ENCODE measurements at regions not wholly inside any gene's neighbourhood (a gene's known extent, or its start where the extent isn't known, plus 50 kb on each side); places are given as distances from the start of the nearest gene placed in this dataset.
A peak's percentile ranks its signal among the peaks of the same experiment; 100 is the strongest.

DNA sequence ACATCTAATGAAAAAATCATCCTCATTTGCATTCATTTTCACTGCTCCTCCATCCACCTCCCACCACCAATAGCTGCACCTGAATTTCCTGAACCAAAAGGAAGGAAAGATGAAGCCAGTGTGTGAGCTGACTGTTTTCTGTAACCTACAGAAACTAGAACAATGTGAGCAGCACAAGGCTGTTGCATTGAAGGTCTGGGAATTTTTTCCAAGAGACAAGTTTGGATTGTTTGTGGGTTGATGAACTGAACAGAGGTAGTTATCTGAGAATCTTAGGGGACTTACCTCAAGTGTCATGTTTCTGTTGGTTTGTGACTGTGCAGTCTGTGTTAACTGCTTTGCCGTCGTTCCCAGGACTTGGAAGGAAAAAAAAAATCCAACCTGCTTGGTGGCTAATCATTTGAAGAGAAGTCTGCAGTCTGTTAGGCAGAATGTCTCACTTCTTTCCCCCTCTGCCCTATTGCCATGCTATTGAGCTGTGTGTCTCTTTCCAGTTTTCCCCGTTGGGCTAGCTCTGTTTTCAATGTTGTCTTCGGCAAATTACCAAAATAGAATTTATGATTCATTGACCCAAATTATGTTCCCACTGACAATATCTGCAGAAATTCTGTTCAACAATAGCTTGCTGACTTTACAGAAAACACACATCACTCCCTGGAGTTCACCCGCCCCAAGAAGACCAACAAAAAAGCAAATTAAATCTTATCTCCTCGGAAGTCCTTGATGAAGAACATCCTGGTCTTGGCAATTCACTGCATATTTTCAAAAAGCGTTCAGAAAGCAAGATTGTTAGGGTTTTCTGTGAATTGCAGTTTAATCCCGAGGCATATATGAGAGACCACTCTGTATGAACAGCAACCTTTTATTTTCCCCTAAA is 76.0 kb downstream of the SC5D start:
- H2AFZ ChIP-seq (ENCODE audit: low read length): peak overlapping the region; percentile 36
- no peaks in the 10 kb centered on the region for H3K9me3 ChIP-seq (ENCODE audit: insufficient read depth, low read depth, low read length)
- no peak for TF ChIP-seq EZH2phosphoT487 (IDR thresholded peaks at IDR 0.05; ENCODE audit: borderline replicate concordance)
- TF ChIP-seq, protein P1, sequence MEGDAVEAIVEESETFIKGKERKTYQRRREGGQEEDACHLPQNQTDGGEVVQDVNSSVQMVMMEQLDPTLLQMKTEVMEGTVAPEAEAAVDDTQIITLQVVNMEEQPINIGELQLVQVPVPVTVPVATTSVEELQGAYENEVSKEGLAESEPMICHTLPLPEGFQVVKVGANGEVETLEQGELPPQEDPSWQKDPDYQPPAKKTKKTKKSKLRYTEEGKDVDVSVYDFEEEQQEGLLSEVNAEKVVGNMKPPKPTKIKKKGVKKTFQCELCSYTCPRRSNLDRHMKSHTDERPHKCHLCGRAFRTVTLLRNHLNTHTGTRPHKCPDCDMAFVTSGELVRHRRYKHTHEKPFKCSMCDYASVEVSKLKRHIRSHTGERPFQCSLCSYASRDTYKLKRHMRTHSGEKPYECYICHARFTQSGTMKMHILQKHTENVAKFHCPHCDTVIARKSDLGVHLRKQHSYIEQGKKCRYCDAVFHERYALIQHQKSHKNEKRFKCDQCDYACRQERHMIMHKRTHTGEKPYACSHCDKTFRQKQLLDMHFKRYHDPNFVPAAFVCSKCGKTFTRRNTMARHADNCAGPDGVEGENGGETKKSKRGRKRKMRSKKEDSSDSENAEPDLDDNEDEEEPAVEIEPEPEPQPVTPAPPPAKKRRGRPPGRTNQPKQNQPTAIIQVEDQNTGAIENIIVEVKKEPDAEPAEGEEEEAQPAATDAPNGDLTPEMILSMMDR (conservative IDR thresholded peaks at IDR 0.05; ENCODE audit: low read length): no peak
- H3K9me2 ChIP-seq (replicated peaks; ENCODE audit: low read depth, low read length): no peaks in the 10 kb centered on the region
- peak overlapping the region; percentile 49 for H3K9ac ChIP-seq (ENCODE audit: low read depth, low read length, poor library complexity, severe bottlenecking)
- H4K20me1 ChIP-seq (ENCODE audit: insufficient read depth, low read length, poor library complexity, severe bottlenecking): no peaks in the 10 kb centered on the region
- no peaks in the 10 kb centered on the region for H3K79me2 ChIP-seq (ENCODE audit: insufficient read depth, low read length)
- no peaks in the 10 kb centered on the region for H3K27me3 ChIP-seq (ENCODE audit: insufficient read depth, low read length, poor library complexity, severe bottlenecking)
- H3K36me3 ChIP-seq (ENCODE audit: insufficient read depth, low read length): no peaks in the 10 kb centered on the region
- H3K4me1 ChIP-seq (ENCODE audit: insufficient read depth, low read length, poor library complexity, severe bottlenecking): peaks cover 42% of the 10 kb centered on the region
- H3K4me2 ChIP-seq (ENCODE audit: low read depth, low read length, poor library complexity, severe bottlenecking): peak overlapping the region; percentile 72
- no peaks in the 10 kb centered on the region for H3F3A ChIP-seq (ENCODE audit: low read depth)
- peak overlapping the region; percentile 25 for H3K4me3 ChIP-seq (ENCODE audit: low read length, poor library complexity, severe bottlenecking)

DNA sequence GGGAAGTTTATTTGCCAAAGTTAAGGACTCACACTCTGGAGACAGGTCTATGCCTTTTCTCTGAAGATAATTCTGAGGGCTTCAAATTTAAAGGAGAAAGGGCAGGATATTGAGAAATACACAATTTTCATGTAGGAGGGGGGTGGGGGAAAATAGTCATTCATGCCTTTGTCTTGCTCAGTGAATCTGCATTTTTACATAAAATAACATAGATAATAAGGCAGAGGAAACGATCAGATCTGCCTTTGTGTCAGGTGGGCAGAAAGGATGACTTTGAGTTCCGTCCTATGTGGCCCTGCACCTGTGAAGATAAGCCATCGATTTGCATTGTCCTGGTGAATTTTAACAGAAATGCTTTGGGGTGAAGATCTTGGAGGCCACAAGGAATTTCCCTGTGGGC is 76.8 kb downstream of the SC5D start:
- Histone ChIP-seq H3K4me3 (ENCODE audit: low read length, poor library complexity, severe bottlenecking) (peak overlapping the region; percentile 25), H3K4me1 (ENCODE audit: insufficient read depth, low read length, poor library complexity, severe bottlenecking) (peaks cover 42% of the 10 kb centered on the region), H4K20me1 (ENCODE audit: insufficient read depth, low read length, poor library complexity, severe bottlenecking) (no peaks in the 10 kb centered on the region)

DNA sequence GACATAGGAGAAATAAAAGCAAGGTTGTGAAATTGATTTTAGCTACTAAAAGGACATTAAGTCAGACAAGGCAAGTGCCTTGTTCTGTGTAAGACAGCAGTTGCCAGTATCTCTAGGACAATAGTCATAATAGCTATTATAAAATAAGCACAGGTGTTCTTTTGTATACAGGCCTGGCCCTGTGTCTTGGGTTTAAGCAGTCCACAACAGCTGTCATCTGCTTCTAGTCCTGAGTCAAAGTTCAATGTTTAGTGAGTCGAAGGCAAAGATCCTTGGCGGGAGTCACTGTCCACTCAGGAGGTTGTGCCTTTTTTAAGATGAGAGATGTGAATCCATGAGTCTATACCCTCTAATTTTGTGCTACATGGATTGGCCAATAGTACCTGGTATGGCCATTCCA is 79.5 kb downstream of the SC5D start:
- Histone ChIP-seq H3K79me2 (ENCODE audit: insufficient read depth, low read length) (no peaks in the 10 kb centered on the region), H3K4me3 (ENCODE audit: low read length, poor library complexity, severe bottlenecking) (no peak overlapping the region), H3K27me3 (ENCODE audit: insufficient read depth, low read length, poor library complexity, severe bottlenecking) (no peaks in the 10 kb centered on the region), H3K36me3 (ENCODE audit: insufficient read depth, low read length) (no peaks in the 10 kb centered on the region), H3K9me3 (ENCODE audit: insufficient read depth, low read depth, low read length) (no peaks in the 10 kb centered on the region), H3K4me2 (ENCODE audit: low read depth, low read length, poor library complexity, severe bottlenecking) (no peak overlapping the region), H4K20me1 (ENCODE audit: insufficient read depth, low read length, poor library complexity, severe bottlenecking) (no peaks in the 10 kb centered on the region), H2AFZ (ENCODE audit: low read length) (no peak overlapping the region), H3K9me2 (replicated peaks; ENCODE audit: low read depth, low read length) (no peaks in the 10 kb centered on the region), H3F3A (ENCODE audit: low read depth) (no peaks in the 10 kb centered on the region), H3K9ac (ENCODE audit: low read depth, low read length, poor library complexity, severe bottlenecking) (no peak overlapping the region), H3K4me1 (ENCODE audit: insufficient read depth, low read length, poor library complexity, severe bottlenecking) (peaks cover 37% of the 10 kb centered on the region)
- TF ChIP-seq EZH2phosphoT487 (IDR thresholded peaks at IDR 0.05; ENCODE audit: borderline replicate concordance): no peak
- TF ChIP-seq, protein P1 (conservative IDR thresholded peaks at IDR 0.05; ENCODE audit: low read length): no peak

More for the DNA sequence above, 76.8 kb downstream of the SC5D start:
- Histone ChIP-seq H3K9me3 (ENCODE audit: insufficient read depth, low read depth, low read length) (no peaks in the 10 kb centered on the region), H2AFZ (ENCODE audit: low read length) (no peak overlapping the region), H3K36me3 (ENCODE audit: insufficient read depth, low read length) (no peaks in the 10 kb centered on the region), H3K4me2 (ENCODE audit: low read depth, low read length, poor library complexity, severe bottlenecking) (peak overlapping the region; percentile 72), H3K9me2 (replicated peaks; ENCODE audit: low read depth, low read length) (no peaks in the 10 kb centered on the region), H3K27me3 (ENCODE audit: insufficient read depth, low read length, poor library complexity, severe bottlenecking) (no peaks in the 10 kb centered on the region), H3F3A (ENCODE audit: low read depth) (no peaks in the 10 kb centered on the region), H3K9ac (ENCODE audit: low read depth, low read length, poor library complexity, severe bottlenecking) (peak overlapping the region; percentile 0), H3K79me2 (ENCODE audit: insufficient read depth, low read length) (no peaks in the 10 kb centered on the region)
- TF ChIP-seq EZH2phosphoT487 (IDR thresholded peaks at IDR 0.05; ENCODE audit: borderline replicate concordance): no peak
- TF ChIP-seq, protein P1 (conservative IDR thresholded peaks at IDR 0.05; ENCODE audit: low read length): no peak
